IgD-negative memory B cell (primary cell): ENCODE measurements at regions not wholly inside any gene's neighbourhood (a gene's known extent, or its start where the extent isn't known, plus 50 kb on each side); places are given as distances from the start of the nearest gene placed in this dataset.
A peak's percentile ranks its signal among the peaks of the same experiment; 100 is the strongest.

ENCODE experiments used
- H3K27ac Mint-ChIP-seq, 3 donors: one replicate each; pipeline ENCODE4 v1.8.0; 2020 to 2022; ENCODE audit warnings: mild to moderate bottlenecking in 3 of 3, mixed read lengths in 3 of 3, moderate library complexity in 1 of 3
- H3K27me3 Mint-ChIP-seq: one replicate; pipeline ENCODE4 v1.8.0; 2021; ENCODE audit warnings: mixed read lengths
- H3K36me3 Mint-ChIP-seq: one replicate; pipeline ENCODE4 v1.8.0; 2020; ENCODE audit warnings: mild to moderate bottlenecking, mixed read lengths
- H3K4me1 Mint-ChIP-seq, 3 donors: one replicate each; pipeline ENCODE4 v1.8.0; 2020 to 2022; ENCODE audit warnings: mixed read lengths in 3 of 3, mild to moderate bottlenecking in 1 of 3
- H3K4me3 Mint-ChIP-seq, 4 donors: one replicate each; pipeline ENCODE4 v1.8.0; 2020 to 2022; ENCODE audit warnings: mild to moderate bottlenecking in 4 of 4, mixed read lengths in 4 of 4, moderate library complexity in 3 of 4
- H3K9me3 Mint-ChIP-seq, 3 donors: one replicate each; pipeline ENCODE4 v1.8.0; 2020 to 2021; ENCODE audit warnings: mixed read lengths in 3 of 3, mild to moderate bottlenecking in 1 of 3

DNA sequence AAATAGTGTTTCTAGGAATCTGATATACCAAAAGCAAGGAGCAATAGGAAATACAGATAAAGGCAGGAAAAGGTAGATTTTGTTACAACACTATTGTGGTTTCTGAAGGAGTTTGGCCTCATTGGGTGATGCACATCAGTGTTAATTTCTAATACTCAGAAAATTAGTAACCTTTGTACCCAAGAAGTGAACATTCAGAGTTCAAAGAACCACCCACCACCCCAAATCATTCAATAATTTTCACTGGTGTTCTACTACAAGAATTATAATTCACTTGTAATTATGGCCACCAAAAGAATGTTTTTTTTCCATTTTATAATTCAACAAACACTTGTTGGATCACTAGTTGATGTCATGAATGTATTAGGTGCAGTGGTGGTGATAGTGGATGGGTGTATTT is 183.3 kb downstream of the UBE2E3 start:
- Mint-ChIP-seq H3K27me3 (no peaks in the 10 kb centered on the region), H3K27ac (no peak overlapping the region), H3K36me3 (peaks cover 8% of the 10 kb centered on the region), H3K4me3 (no peak overlapping the region), H3K9me3 (peaks cover 0 to 7% (median 3%) of the 10 kb centered on the region in 3 donors), H3K4me1 (peaks cover 18 to 23% (median 22%) of the 10 kb centered on the region in 3 donors)

DNA sequence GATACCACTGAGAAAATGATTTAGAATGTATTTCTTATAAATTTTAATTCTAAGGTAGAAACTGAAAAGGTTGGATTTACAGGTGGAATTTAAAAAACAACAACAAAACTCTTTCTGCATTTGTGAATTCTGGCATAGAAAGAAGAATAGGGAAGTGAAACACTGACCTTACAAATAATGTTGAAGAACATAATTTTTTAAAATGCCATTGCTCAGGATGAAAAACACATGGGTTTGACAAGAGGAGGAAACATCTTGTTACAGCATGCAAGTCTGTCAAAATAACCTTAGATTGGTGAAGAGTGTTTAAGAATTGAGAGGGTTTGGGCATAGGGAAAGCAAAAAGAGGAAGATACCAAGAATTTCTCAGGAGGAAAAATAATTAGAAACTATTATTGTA is 184.3 kb downstream of the UBE2E3 start:
- peaks cover 18 to 25% (median 22%) of the 10 kb centered on the region in 3 donors for H3K4me1 Mint-ChIP-seq
- peak overlapping the region; percentile 11 to 90 (median 28) for H3K27ac Mint-ChIP-seq
- peak overlapping the region; percentile 4 to 81 (median 43) for H3K4me3 Mint-ChIP-seq
- peaks cover 0 to 7% (median 3%) of the 10 kb centered on the region in 3 donors for H3K9me3 Mint-ChIP-seq
- no peaks in the 10 kb centered on the region for H3K27me3 Mint-ChIP-seq
- peaks cover 8% of the 10 kb centered on the region for H3K36me3 Mint-ChIP-seq

DNA sequence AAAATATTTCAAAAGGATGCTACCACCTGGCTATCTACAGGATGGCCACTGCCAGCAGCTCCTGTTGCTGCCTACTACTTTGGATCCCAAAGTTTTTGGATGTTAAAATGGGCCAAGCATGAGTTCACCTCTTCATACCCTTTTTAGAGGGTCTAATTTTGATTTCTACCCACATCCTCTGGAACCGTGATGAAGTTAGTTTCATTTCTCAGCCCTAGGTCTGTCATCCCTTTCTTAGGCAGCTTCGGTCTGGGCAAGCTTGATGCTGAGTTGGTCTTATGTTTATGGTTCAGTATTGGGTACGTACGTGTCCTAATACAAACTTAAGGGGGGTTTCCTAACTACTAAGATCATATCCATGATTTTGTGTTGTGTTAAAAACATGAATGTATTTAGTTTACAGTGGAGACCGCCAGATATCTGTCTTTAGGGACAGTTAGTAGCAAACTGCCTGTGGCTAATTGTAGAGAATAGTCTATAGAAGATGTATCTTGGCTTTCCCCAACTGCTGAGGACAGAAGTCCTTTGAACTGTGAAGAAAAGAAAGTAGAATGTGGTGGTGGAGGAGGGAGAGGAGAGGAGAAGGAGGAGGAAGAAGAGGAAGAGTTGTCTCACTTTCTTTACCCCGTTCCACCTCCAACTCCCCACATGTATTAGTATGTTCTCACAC is 184.9 kb downstream of the UBE2E3 start:
- Mint-ChIP-seq H3K36me3 (peaks cover 8% of the 10 kb centered on the region), H3K4me3 (peak overlapping the region in 3 of 4 donors; percentile 42 to 81 (median 44)), H3K4me1 (peaks cover 18 to 30% (median 26%) of the 10 kb centered on the region in 3 donors), H3K27me3 (no peaks in the 10 kb centered on the region), H3K9me3 (peaks cover 0 to 7% (median 3%) of the 10 kb centered on the region in 3 donors), H3K27ac (peak overlapping the region; percentile 28 to 96 (median 90))

DNA sequence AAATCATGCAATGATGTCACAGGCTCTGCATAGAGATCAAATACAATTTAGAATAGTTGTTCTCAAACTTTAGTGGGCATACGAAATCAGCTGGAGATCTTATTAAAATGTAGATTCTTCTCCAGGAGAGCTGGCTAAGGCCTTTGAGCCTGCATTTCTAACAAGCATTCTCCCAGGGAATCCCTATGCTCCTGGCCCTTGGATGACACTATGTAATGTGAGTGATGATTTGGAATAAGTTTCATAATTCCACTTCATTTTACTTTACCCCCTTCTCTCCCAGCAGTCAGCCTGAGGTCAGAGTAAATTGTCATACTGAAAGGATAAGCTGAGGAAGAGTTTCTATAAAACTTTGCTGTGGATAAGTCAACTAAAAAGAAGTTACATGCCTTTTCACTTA is 189.1 kb downstream of the UBE2E3 start:
- Mint-ChIP-seq H3K27ac (no peak overlapping the region), H3K4me1 (peaks cover 16 to 27% (median 16%) of the 10 kb centered on the region in 3 donors), H3K9me3 (peaks cover 0 to 7% (median 3%) of the 10 kb centered on the region in 3 donors), H3K27me3 (no peaks in the 10 kb centered on the region), H3K4me3 (no peak overlapping the region), H3K36me3 (peaks cover 8% of the 10 kb centered on the region)

DNA sequence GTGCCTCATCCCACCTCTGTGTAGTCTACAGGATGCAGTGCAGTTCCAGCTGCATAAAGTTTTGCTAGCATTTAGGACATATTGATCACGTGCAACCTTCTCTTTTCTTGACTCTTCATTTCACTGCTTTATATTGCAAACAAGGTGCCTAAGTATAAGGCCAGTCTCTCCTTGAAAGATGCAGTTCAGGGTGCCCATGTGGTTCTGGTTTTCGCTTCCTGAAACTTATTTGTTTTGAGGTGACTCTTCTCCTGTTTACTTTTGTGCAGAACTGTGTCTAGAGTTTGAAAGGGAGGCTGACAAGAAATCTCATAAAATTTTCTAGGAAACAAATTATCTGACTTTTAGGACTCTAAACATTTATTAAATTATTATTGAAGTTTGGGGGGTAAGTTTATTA is 189.9 kb downstream of the UBE2E3 start:
- Mint-ChIP-seq H3K4me1 (peaks cover 13 to 24% (median 16%) of the 10 kb centered on the region in 3 donors), H3K27me3 (no peaks in the 10 kb centered on the region), H3K9me3 (peaks cover 0 to 4% (median 3%) of the 10 kb centered on the region in 3 donors), H3K36me3 (peaks cover 8% of the 10 kb centered on the region), H3K4me3 (no peak overlapping the region), H3K27ac (no peak overlapping the region)

DNA sequence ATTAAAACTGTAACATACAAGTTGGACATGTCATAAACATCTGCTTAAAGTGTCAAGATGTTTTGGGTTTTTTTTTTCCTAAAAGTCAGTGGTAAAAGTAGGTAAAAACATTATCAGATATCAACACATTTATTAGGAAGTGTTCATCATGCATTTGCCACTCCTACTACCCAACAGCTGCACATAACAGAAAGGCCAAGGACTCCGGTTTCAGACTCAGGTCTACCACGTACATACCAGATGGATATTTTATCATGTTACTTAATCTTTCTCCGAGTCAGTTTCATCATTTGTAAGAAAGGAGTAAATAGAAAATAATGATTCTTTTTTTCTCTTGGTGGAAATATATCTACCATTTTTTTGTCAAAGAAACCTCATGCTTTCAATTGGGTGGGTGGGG is 192.3 kb downstream of the UBE2E3 start:
- Mint-ChIP-seq H3K27ac (no peak overlapping the region), H3K4me1 (peaks cover 2 to 16% (median 11%) of the 10 kb centered on the region in 3 donors), H3K36me3 (peaks cover 2% of the 10 kb centered on the region), H3K4me3 (no peak overlapping the region), H3K27me3 (no peaks in the 10 kb centered on the region), H3K9me3 (peaks cover 0 to 3% (median 0%) of the 10 kb centered on the region in 3 donors)

DNA sequence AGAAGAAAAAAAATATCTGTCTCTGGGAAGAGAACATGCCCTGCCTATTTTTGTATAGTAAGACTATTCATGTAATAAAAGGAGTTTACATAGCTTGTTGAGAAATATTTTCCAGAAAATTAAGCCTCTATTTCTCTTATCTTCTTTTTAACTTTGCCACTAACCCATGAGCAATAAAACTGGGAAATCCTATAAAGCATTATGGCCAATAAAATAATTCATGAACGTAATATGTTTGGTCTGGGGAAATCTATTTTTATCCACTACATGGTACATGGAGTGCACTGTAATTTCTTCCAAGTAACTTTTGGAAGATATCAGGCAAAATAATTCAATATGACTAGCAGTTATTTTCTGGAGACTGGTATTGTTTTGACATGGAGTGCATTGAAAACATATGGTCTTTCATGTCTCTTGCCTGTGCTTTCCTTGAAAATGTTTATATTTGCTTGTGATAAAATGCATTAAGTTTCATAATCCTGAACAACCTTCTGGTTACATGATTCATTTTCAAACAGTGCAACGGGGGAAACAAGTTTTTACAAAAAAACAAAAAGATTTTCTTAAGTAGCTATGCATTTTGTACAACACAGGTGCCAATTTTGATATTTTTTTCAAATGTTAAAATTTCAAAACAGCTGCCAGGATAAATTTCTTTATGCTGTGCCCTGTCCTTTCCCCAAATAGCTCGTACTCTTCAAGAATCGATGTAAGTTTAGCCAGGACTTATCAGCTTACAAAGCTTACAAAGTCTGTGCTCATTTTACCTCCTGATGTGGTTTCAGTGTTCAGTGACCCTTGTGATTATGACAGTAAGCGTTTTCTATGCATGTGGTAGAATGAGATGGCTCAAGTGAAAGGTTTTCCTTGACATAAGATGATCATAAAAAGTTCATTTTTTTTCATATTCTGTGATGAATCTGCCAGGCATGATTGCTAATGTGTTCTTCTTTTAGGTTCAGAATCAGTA is 194.5 kb downstream of the UBE2E3 start:
- H3K4me3 Mint-ChIP-seq: no peak overlapping the region
- H3K4me1 Mint-ChIP-seq: peaks cover 4 to 22% (median 19%) of the 10 kb centered on the region in 3 donors

DNA sequence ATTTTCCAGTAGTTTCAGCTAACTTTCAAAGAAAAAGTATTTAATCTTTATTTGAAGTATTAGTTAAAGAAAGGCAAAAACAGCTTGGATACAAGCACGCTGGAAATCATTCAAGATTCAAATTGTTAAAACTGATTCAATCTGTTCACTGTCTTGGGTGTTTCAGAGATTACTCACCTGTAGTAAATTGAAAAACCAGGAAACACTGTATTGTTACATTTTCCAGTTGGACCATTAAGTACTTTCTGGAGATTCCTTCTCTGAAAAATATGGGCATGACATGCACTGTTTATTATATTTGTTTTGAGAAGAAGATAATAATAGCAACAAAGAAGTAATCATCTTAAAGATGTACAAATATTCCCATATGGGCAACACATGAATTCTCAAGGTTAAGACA is 196.1 kb downstream of the UBE2E3 start:
- H3K9me3 Mint-ChIP-seq: no peaks in the 10 kb centered on the region
- no peak overlapping the region for H3K27ac Mint-ChIP-seq
- H3K36me3 Mint-ChIP-seq: no peaks in the 10 kb centered on the region
- no peaks in the 10 kb centered on the region for H3K27me3 Mint-ChIP-seq
- no peak overlapping the region for H3K4me3 Mint-ChIP-seq
- peaks cover 4 to 16% (median 11%) of the 10 kb centered on the region in 3 donors for H3K4me1 Mint-ChIP-seq

More for the DNA sequence above, 194.5 kb downstream of the UBE2E3 start:
- H3K36me3 Mint-ChIP-seq: no peaks in the 10 kb centered on the region
- no peaks in the 10 kb centered on the region for H3K27me3 Mint-ChIP-seq
- no peak overlapping the region for H3K27ac Mint-ChIP-seq
- no peaks in the 10 kb centered on the region for H3K9me3 Mint-ChIP-seq

DNA sequence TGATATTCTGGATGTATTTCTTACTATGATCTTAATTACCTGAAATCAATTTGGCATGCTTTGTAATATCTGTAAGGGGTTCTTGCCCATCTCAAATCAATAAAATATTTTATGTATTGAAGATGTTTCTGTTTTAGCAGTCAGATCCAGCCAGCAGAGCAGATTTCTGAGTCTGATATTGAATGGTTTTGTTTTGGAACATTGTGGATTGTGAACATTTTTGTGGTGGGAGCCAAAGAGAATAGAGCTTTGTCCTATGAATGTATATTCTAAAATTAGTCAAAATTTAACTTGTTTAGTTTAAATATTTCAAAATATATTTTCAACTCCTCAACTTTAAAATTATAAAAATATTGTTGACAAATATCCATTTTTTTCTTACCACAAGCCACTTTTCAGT is 197.0 kb downstream of the UBE2E3 start:
- H3K9me3 Mint-ChIP-seq: no peaks in the 10 kb centered on the region
- H3K4me3 Mint-ChIP-seq: no peak overlapping the region
- peaks cover 4 to 16% (median 11%) of the 10 kb centered on the region in 3 donors for H3K4me1 Mint-ChIP-seq
- H3K27ac Mint-ChIP-seq: no peak overlapping the region
- no peaks in the 10 kb centered on the region for H3K27me3 Mint-ChIP-seq
- H3K36me3 Mint-ChIP-seq: no peaks in the 10 kb centered on the region

DNA sequence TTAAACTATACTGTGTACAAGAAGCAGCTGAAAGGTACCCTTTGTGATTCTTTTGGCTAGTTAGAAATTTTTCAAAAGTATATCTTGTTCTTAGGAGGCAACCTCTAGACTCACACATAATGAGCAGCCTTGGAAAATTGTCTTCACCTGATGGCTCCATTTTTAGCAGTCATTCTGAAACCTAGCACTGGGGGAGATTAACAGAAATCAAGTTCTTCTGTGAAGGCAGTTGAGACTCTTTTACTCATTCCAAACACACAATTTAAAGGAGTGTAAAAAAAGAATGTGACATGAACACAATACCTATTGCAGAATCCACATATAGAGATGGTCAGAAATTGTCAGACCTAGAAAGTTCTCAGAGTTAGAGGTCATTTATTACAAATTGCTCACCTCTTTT is 197.7 kb downstream of the UBE2E3 start:
- no peak overlapping the region for H3K27ac Mint-ChIP-seq
- H3K4me3 Mint-ChIP-seq: no peak overlapping the region
- no peaks in the 10 kb centered on the region for H3K27me3 Mint-ChIP-seq
- H3K36me3 Mint-ChIP-seq: no peaks in the 10 kb centered on the region
- H3K4me1 Mint-ChIP-seq: peaks cover 4 to 16% (median 11%) of the 10 kb centered on the region in 3 donors
- no peaks in the 10 kb centered on the region for H3K9me3 Mint-ChIP-seq

DNA sequence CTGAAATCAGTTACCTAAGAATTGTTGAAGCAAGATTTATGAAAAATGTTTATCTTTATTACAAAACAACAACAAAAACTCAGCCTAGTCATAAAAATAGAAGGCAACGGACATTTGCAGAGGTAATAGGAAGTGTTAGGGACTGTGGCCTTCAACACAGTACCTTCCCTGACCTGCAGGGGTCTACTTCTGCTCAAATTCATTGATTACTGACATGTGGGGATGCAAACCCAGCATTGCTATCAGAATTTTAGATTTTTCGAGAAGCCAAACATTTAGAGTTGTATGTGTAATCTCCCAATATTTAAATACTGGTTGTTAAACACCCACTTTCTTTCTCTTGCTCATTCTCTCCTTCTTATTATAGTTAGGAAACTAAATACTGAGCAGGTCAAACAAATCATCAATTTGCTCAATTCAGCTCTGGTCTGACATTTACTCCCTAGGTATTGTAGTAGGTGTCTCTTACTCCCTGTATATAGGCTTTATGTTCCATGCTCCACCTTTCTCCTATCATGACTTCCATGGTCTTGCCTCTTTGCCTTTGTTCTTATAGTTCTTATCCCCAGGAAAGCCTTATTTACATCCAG is 198.5 kb downstream of the UBE2E3 start:
- Mint-ChIP-seq H3K27ac (peak overlapping the region in 1 of 3 donors; percentile 12), H3K4me1 (peaks cover 8 to 18% (median 15%) of the 10 kb centered on the region in 3 donors), H3K27me3 (no peaks in the 10 kb centered on the region), H3K4me3 (peak overlapping the region in 1 of 4 donors; percentile 17), H3K36me3 (no peaks in the 10 kb centered on the region), H3K9me3 (no peaks in the 10 kb centered on the region)

DNA sequence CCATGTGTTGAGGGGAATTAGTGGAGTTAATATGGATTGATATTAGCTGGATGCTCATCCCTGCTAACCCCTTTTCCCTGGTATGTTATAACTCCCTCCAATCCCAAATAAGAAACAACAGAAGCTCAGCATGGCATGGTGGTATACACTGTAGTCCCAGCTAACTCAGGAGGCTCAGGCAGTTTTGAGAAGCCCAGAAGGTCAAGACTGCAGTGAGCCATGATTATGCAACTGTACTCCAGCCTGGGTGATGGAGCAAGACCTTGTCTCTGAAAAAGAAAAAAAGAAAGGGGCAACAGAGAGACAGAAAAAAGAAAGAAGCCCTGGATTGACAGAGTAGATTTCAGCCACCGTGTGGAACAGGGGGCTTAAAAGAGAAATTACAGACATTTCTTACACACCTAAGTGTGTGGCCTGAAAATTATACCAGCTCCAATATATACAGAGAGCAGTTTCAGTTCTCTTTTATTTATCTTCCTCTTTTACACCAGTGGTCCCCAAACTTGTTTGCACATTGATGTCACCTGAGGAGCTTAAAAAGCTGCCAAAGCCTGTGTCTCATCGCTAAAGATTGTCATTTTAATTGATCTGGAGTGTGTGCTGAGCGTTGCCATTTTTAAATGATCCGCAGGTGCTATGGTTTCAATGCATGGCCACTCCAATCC is 203.6 kb downstream of the UBE2E3 start:
- H3K9me3 Mint-ChIP-seq: no peaks in the 10 kb centered on the region
- H3K4me3 Mint-ChIP-seq: peak overlapping the region in 1 of 4 donors; percentile 66
- peak overlapping the region in 1 of 3 donors; percentile 88 for H3K27ac Mint-ChIP-seq
- H3K4me1 Mint-ChIP-seq: peaks cover 9 to 20% (median 15%) of the 10 kb centered on the region in 3 donors
- H3K36me3 Mint-ChIP-seq: no peaks in the 10 kb centered on the region
- no peaks in the 10 kb centered on the region for H3K27me3 Mint-ChIP-seq

DNA sequence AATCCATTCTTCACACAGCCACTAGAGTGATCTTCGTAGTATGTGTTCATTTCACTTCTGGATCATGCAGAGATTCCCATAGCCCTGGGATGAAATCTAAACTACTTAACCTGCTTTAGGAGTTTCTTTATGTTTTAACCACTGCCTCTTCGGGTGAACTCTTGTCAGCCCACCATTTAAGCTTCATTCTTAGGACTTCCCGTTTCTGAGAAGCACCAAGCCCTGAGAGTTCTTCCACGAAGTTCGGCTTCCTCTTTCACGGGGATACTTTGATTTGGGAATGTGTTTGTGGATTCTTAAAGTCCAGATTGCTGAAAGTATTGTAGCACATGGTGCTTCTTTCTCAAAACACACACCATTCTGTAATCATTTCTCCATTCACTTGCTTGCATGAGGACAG is 205.0 kb downstream of the UBE2E3 start:
- no peak overlapping the region for H3K4me3 Mint-ChIP-seq
- H3K4me1 Mint-ChIP-seq: peaks cover 9 to 19% (median 12%) of the 10 kb centered on the region in 3 donors
- no peaks in the 10 kb centered on the region for H3K27me3 Mint-ChIP-seq
- no peaks in the 10 kb centered on the region for H3K9me3 Mint-ChIP-seq
- peak overlapping the region in 2 of 3 donors; percentile 14 to 71 for H3K27ac Mint-ChIP-seq
- no peaks in the 10 kb centered on the region for H3K36me3 Mint-ChIP-seq

DNA sequence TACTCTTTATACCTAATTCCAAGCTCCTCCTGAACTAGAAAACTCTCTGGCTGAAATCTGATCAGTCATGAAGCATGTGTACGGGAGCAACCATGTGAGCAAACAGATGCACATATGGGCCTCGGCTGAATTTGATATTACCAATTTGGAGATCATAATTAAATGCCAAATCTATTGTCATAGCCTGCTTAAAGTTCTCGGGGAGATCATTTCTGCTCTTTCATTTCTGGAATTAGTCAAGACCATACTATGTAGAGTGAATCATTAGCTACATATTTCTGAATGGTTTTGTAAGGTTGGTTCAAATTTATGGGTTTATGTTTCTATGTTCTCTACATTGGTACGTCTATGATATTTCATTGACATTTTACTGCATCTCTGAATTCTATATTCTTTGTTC is 205.5 kb downstream of the UBE2E3 start:
- H3K9me3 Mint-ChIP-seq: no peaks in the 10 kb centered on the region
- no peaks in the 10 kb centered on the region for H3K27me3 Mint-ChIP-seq
- H3K4me3 Mint-ChIP-seq: no peak overlapping the region
- no peaks in the 10 kb centered on the region for H3K36me3 Mint-ChIP-seq
- H3K27ac Mint-ChIP-seq: peak overlapping the region in 1 of 3 donors; percentile 3
- peaks cover 9 to 19% (median 12%) of the 10 kb centered on the region in 3 donors for H3K4me1 Mint-ChIP-seq
